SW 1271 (cell line): ENCODE measurements at regions not wholly inside any gene's neighbourhood (a gene's known extent, or its start where the extent isn't known, plus 50 kb on each side); places are given as distances from the start of the nearest gene placed in this dataset.

ENCODE experiments used
- DNase-seq, 2 experiments: peaks; one replicate each; lab custom pipeline; 2025; lab: John Stamatoyannopoulos, UW

GRCh38 chr2:6288791-6289190 lies 576.9 kb downstream of the CMPK2 start:
- no peak for DNase-seq

- no peak for DNase-seq
Observed at GRCh38 chr2:6290217-6291015, 575.3 kb downstream of the CMPK2 start.

GRCh38 chr2:6294791-6295190 lies 570.9 kb downstream of the CMPK2 start:
- no peak for DNase-seq

GRCh38 chr2:6297238-6297637 lies 568.5 kb downstream of the CMPK2 start:
- no peak for DNase-seq

GRCh38 chr2:6301426-6301825 lies 564.3 kb downstream of the CMPK2 start:
- no peak for DNase-seq

- DNase-seq: no peak
Observed at GRCh38 chr2:6308986-6309385, 556.7 kb downstream of the CMPK2 start.

- DNase-seq: no peak
Observed at GRCh38 chr2:6309415-6310255, 556.1 kb downstream of the CMPK2 start.

- DNase-seq: no peak
Observed at GRCh38 chr2:6310256-6311215, 555.2 kb downstream of the CMPK2 start.

- no peak for DNase-seq
Observed at GRCh38 chr2:6312367-6312766, 553.3 kb downstream of the CMPK2 start.

- DNase-seq: no peak
Observed at GRCh38 chr2:6314218-6314960, 551.3 kb downstream of the CMPK2 start.

GRCh38 chr2:6325616-6326015 lies 540.1 kb downstream of the CMPK2 start:
- DNase-seq: no peak

GRCh38 chr2:6326958-6327357 lies 538.7 kb downstream of the CMPK2 start:
- DNase-seq: no peak

GRCh38 chr2:6336752-6337471 lies 528.8 kb downstream of the CMPK2 start:
- no peak for DNase-seq

- no peak for DNase-seq
Observed at GRCh38 chr2:6337472-6337820, 528.3 kb downstream of the CMPK2 start.

GRCh38 chr2:6341588-6342129 lies 524.0 kb downstream of the CMPK2 start:
- no peak for DNase-seq

GRCh38 chr2:6342273-6342920 lies 523.3 kb downstream of the CMPK2 start:
- no peak for DNase-seq

- DNase-seq: no peak
Observed at GRCh38 chr2:6343076-6343475, 522.6 kb downstream of the CMPK2 start.

- no peak for DNase-seq
Observed at GRCh38 chr2:6352247-6352646, 513.5 kb downstream of the CMPK2 start.

- no peak for DNase-seq
Observed at GRCh38 chr2:6352906-6353515, 512.7 kb downstream of the CMPK2 start.

GRCh38 chr2:6353669-6354068 lies 512.0 kb downstream of the CMPK2 start:
- DNase-seq: no peak
